SH-SY5Y (cell line): ENCODE measurements at regions not wholly inside any gene's neighbourhood (a gene's known extent, or its start where the extent isn't known, plus 50 kb on each side); places are given as distances from the start of the nearest gene placed in this dataset.

ENCODE experiments used
- GATA2 ChIP-seq: IDR thresholded peaks from 2 replicates; pipeline ENCODE4 v1.6.1; 2011; ENCODE audit warnings: mild to moderate bottlenecking, low read depth, low read length
- GATA3 ChIP-seq: IDR thresholded peaks from 2 replicates; pipeline ENCODE4 v1.6.1; 2011; ENCODE audit warnings: low read depth, mild to moderate bottlenecking, low read length, moderate library complexity

GRCh38 chr1:113205980-113206766 is 133.2 kb downstream of the LRIG2 start:
- no peak for TF ChIP-seq GATA3
- TF ChIP-seq GATA2, result no peak
